ENCODE measurements at regions not wholly inside any gene's neighbourhood (a gene's known extent, or its start where the extent isn't known, plus 50 kb on each side); places are given as distances from the start of the nearest gene placed in this dataset.
A peak's percentile ranks its signal among the peaks of the same experiment; 100 is the strongest.

- H2BK15ac ChIP-seq (ENCODE audit: low read depth, low read length) = no peak overlapping the region
Measured at GRCh38 chr1:232381394-232382100, 248.4 kb downstream of the SIPA1L2 start.

More at GRCh38 chr1:232381394-232382100, 248.4 kb downstream of the SIPA1L2 start:
- no peak overlapping the region for H2BK5ac ChIP-seq (ENCODE audit: insufficient read length, low read length)
- H3K79me2 ChIP-seq (ENCODE audit: insufficient read depth, low read length) = no peaks in the 10 kb centered on the region
- H3K4ac ChIP-seq (ENCODE audit: low read depth, low read length) = no peak overlapping the region
- H3K4me3 Mint-ChIP-seq = no peak overlapping the region
- H3K23me2 ChIP-seq (ENCODE audit: insufficient read length, low read depth, low read length, poor library complexity, severe bottlenecking) = no peaks in the 10 kb centered on the region
- H2BK12ac ChIP-seq (ENCODE audit: insufficient read length, low read depth, low read length) = no peak overlapping the region
- H3K27ac Mint-ChIP-seq = no peak overlapping the region
- peaks cover 23% of the 10 kb centered on the region for H3K27me3 Mint-ChIP-seq (ENCODE audit: low read depth)
- no peaks in the 10 kb centered on the region for H3K27me3 ChIP-seq (ENCODE audit: insufficient read depth, low read length)
- no peak overlapping the region for H3T11ph ChIP-seq (ENCODE audit: low read length)
- TF ChIP-seq CTCF (conservative IDR thresholded peaks at IDR 0.05) = no peak
- H3K9ac ChIP-seq (ENCODE audit: extremely low read depth, insufficient read length, low read length) = no peak overlapping the region
- no peak overlapping the region for H3K27ac ChIP-seq (ENCODE audit: insufficient read length, low read depth, low read length)
- H4K91ac ChIP-seq (ENCODE audit: insufficient read length, low read depth, low read length) = no peak overlapping the region
- H2AFZ ChIP-seq (ENCODE audit: low read length) = no peak overlapping the region
- DNase-seq = peak; percentile 2
- no peak overlapping the region for H2BK120ac ChIP-seq (ENCODE audit: low read depth, low read length, poor library complexity, severe bottlenecking)
- H3K18ac ChIP-seq (ENCODE audit: insufficient read length, low read depth, low read length) = no peak overlapping the region
- no peak overlapping the region for H2BK20ac ChIP-seq (ENCODE audit: low read depth, low read length, poor library complexity, severe bottlenecking)
- 0 out of 2 replicates have a peak, but pooled peaks cover 3% of the 10 kb centered on the region for H3K4me1 ChIP-seq (ENCODE audit: insufficient read depth, low read length)
- no peak overlapping the region for H3K4me2 ChIP-seq (ENCODE audit: insufficient read depth, insufficient read length, low read length)
- no peaks in the 10 kb centered on the region for H4K20me1 ChIP-seq (ENCODE audit: control insufficient read depth, insufficient read depth, insufficient read length)
- no peak overlapping the region for H3K23ac ChIP-seq (ENCODE audit: insufficient read length, low read depth, low read length)
- H4K5ac ChIP-seq (ENCODE audit: insufficient read length, low read depth, low read length) = no peak overlapping the region
- no peak overlapping the region for H4K8ac ChIP-seq (replicated peaks; ENCODE audit: insufficient read length, low read depth, low read length)
- no peaks in the 10 kb centered on the region for H3K79me1 ChIP-seq (ENCODE audit: insufficient read depth, low read depth, low read length, poor library complexity, severe bottlenecking)
- peaks cover 18 to 19% of the 10 kb centered on the region in 2 experiments for H3K4me1 Mint-ChIP-seq
- no CpG with 5 or more reads among the region's 10 CpGs for WGBS (ENCODE audit: extremely low coverage, insufficient read length, low lambda C conversion rate)
- H3K9me3 Mint-ChIP-seq = no peaks in the 10 kb centered on the region
- 0 out of 7 replicates have a peak, but pooled peaks cover 0 to 3% (median 0%) of the 10 kb centered on the region in 3 experiments for H3K36me3 Mint-ChIP-seq (ENCODE audit: insufficient read depth in 1 of 3, low read depth in 3 of 3)
- H3K56ac ChIP-seq (ENCODE audit: insufficient read length, low read depth, low read length) = no peak overlapping the region
- H2AK5ac ChIP-seq (ENCODE audit: insufficient read length, low read length) = no peak overlapping the region
- no peak overlapping the region for H3K14ac ChIP-seq (ENCODE audit: insufficient read depth, low read length)
- H3K9me3 ChIP-seq (ENCODE audit: control insufficient read depth, low read depth, low read length) = no peaks in the 10 kb centered on the region
